ENCODE measurements at regions not wholly inside any gene's neighbourhood (a gene's known extent, or its start where the extent isn't known, plus 50 kb on each side); places are given as distances from the start of the nearest gene placed in this dataset.

DNA sequence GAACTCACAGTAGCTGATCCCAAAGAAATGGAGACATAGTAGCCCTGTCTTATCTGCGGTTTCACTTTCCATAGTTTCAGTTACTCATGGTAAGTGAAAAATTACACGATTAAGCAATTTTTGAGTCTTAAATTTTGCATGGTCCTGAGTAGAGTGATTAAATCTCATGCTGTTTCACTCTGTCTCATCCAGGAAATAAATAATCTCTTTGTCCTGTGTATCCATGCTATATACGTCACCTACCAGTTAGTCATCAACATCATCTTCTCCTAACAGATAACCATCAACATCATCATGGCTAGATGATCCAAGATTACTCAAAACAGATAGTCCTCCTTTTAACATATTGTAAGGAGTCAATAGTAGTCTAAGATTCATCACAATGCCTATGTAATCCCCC, 1589.3 kb downstream of the BRINP3 start:
- no peak for DNase-seq (ENCODE audit: low spot score)

DNA sequence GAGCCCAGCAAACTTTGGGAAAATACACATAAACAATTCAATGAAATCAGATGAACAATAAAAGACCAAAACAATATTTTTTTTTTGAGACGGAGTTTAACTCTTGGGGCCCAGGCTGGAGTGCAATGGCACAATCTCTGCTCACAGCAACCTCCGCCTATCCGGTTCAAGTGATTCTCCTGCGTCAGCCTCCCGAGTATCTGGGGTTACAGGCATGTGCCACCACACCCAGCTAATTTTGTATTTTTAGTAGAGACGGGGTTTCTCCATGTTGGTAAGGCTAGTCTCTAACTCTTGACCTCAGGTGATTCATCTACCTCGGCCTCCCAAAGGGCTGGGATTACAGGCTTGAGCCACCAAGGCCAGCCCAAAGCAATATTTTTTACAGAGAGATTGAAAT, 1588.5 kb downstream of the BRINP3 start:
- no peak for DNase-seq (ENCODE audit: low spot score)

DNA sequence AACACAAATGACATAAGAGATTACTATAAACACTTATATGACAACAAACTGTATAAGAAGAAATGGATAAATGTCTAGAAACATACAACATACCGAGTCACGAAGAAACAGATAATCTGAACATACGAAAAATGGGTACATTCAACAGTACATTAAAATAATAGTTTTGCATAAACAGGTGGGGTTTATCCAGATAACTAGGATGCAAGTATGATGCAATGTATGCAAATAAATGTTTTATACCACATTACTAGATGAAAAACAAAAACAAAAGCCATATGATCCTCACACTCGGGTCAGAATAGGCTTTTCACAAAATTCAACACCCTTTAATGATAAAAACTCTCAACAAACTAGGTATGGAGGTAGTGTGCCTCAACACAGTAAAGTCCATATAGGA, 1585.7 kb downstream of the BRINP3 start:
- no peak for DNase-seq (ENCODE audit: low spot score)

DNA sequence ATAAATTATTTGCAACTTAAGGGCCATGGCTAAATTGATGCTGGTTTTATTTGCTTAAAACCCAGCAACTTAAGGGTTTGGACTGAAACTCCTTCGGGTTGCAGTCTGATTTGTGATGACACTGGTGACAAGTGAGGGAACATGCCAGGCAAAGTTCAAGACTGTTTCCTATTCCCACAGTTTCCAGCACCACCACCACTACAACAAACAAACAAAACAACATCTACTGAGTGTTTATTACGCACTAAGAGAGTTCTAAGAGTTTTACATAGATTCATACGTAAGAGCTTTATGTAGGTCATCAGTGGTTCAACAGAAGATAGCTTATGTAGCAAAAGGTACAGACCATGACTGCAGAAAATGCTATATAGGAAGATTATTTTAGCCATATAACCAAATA, 1582.1 kb downstream of the BRINP3 start:
- no peak for DNase-seq (ENCODE audit: low spot score)

DNA sequence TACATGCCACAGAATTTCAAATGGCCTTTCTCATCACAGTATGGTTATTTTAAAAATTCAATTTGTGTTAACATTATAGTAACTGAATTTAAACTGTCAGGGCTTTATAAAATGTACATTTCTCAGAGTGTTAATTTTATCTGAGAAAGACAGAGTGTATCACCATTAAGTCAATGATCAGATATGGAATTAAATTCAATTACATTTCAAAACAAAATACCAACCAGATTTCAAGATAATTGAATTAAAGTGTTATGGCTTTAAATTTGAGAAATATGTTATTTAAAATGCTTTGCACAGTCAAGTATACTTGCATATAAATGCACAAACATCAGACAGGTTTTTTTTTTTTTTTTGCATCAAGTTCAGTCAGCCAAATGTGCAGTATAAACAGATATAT, 1574.4 kb downstream of the BRINP3 start:
- DNase-seq (ENCODE audit: low spot score) = no peak

DNA sequence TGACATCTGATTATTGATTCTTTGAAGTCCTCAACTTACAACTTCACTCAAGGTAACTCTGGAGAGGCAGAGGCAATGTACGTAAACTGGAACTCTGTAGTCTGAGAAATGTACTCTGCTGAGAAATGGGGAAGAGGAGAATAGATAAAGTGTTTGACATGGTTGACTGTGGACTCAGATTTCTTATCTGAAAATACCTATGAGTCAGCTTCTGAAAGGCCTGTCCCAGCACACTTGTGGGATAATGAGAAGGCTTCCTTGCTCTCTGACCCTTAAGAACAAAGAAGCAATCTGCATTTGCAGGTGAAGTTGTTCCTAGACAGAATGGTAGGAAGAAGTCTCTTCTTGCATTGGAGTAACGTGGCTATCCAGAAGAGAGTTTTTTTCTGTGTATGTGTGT, 1573.5 kb downstream of the BRINP3 start:
- no peak for DNase-seq (ENCODE audit: low spot score)

DNA sequence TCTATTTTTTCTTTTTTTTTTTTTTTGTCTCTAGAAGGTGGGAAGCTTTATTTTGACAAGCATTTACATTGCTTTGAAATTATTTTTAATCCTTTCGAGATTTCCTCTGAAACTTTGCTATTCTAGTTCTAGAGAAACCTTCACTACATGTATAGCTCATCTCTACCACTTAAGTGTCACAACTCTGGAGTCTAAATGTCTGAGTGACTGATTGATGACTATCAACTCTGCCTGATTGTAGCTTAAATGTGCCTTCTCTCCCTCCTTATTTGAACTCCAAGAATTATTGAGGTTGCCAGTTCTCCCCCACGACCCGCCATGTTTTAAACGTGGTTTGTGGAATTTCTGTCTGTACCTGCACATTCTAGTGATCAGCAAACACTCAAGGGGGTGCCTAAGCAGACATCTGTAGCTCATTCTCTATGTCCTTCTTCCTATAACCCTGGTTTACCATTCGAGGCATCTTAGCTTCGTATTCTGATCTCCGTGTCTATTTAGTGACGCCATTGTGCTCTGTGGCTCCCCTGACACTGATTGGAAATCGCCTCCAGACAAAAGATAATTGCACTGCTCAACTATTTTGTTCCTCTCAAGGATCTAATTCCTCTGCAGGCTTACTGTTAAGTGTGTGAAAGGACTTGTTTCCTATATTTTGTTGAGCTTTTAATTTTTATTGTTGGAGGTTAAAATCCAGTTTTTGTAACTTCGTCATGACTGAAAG, 1570.6 kb downstream of the BRINP3 start:
- no peak for DNase-seq (ENCODE audit: low spot score)

DNA sequence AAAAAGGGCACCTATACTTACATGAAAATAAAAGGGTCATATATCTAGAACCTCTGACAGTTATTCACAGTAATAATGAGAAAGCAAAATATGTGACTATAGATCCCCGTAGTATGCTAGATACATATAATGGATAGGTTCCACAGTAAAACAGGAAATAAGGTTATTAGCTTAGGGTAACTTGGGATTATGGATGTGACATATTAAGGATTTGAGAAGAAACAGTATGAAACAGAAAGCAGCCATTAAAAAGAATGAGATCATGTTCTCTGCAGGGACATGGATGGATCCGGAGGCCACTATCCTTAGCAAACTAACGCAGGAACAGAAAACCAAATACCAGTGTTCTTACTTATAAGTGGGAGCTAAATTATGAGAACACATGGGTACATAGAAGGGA, 1547.3 kb downstream of the BRINP3 start:
- no peak for DNase-seq (ENCODE audit: low spot score)

DNA sequence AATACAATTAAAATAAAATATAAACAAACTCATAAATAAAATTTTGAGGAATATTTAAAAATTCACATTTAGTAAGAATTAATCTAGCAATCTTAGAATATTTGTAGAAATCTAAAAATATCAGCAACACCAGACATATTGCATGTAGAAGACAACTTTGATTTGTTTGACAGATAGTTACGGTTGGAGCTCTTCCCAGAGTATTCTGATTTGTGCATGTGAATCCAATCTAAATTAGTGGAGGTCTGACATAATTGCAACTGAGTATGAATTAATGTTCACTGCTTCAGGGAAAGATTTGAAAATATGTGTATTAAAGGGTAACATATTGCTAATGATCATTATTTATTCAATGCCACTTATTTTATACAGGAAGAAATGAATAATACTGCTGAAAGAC, 1546.2 kb downstream of the BRINP3 start:
- no peak for DNase-seq (ENCODE audit: low spot score)

DNA sequence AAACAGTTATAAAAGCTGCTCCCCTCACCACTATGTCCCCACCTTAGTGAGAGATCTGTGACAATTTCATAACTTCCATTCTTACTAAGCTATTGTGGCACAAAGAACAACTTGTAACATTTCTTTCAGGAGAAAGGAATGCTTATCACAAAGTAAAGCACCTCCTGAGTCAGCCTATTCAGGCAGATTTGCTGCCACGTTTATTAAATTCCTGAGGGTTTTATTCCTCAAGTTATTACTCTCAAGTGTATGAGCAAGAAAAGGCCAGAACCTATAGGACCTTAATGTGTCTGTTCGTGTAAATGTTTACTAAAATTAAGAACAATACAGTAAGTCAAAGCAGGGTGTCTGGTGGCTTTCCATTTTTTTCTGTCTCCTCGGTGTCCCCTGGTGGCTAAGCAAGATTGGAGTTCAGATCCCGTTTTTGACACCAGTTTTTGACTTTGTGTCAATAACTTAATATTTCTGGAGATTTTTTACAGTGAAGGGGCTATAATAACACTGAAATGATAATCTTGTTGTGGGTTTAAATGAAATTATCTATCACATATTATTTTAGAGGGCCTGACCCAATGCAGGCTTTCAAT, 1539.6 kb downstream of the BRINP3 start:
- DNase-seq (ENCODE audit: low spot score) = no peak

DNA sequence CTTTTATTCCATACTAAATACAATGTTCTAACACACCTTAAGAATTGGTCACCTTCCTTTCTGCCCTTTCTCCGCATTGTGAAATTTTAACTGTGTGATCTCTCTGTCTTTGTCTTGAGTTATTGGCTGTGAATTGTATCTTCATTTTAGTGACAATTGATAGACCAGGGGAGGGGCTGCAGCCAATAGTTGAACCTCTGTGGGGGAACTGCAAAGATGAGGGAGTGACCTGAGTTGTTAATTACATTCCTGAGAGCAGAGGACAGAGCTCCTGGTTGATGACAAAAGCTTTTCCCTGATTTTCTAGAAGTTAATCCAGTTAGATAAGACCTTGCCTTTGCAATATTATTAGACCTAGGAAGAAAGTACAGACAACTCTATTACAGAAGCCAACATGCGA, 1535.7 kb downstream of the BRINP3 start:
- no peak for DNase-seq (ENCODE audit: low spot score)

DNA sequence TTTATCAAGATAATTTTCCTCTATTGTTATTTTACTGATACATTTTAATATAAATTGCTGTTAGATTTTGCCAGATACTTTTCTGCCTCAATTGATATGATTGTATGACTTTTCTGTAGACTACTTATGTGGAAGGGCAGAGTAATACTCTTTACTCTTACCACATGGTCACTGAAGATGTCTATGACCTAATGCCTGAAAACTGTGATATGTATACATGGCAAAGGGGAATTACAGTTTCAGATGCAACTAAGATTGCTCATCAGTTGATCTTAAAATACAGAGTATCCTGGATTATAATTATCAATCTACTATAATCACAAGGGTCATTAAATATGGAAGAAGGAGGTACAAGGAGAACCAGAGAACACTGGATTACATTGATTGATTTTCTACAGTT, 1528.0 kb downstream of the BRINP3 start:
- DNase-seq (ENCODE audit: low spot score) = no peak

DNA sequence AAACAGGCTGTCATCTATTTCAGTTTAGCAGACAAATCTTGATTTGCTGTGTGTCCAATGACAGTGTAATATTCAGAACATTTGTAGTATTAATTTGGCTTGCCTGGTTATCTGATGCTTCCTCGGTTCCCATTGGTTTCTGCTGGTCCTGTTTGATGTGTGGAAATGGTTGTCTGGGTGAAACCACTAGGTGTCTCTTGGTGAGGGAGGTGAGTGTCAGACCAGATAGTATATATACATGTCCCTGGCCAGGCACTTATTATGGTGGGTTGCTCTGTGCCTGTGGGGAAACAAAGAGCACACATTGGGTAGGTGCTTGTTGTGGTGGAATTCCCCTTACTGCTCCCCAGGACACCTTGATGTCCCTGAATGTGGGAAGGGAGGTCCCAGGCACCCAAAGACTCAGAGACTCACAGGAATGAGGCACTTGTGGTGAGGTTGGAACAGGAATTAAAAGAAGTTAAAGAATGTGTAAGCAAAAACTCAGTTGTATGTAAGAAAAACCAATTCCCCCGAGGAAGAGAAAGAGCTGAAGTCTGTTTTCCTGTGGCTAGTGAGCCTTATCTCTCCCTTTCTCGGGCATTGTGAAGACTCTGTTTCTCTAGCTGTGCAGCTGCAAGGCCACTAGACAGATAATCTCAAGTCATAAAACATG, 1519.1 kb downstream of the BRINP3 start:
- no peak for DNase-seq (ENCODE audit: low spot score)

DNA sequence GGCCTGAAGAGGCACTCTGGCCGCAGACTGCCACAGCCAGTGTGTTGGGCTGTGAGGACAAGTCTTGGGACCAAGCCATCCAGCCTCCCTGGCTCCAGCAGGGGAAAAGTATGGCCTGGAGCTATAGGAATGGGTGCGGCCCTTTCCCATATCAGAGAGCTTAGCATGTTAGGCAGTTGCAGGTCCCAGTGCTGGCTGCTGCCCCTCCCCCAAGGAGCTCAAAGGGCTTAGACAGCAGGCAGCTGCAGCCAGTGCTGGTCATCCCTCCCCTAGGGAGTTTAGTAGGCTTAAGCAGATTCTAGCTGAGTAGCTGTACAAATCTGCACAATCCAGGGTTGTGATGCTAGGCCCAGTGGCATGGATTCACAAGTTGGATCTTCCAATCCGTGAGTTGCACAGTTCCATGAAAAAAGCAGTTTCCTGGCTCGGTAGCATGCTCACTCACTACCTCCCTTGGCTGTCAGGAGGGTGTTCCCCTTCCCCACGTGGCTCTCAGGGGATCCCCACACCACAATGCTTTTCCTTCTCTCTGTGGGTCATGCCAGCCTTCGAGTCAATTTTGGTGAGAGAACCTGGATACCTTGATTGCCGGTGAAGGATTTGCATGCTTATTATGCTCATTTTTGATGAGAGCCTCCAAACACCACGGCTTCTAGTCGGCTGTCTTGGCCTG, 1490.8 kb downstream of the BRINP3 start:
- no peak for DNase-seq (ENCODE audit: low spot score)

DNA sequence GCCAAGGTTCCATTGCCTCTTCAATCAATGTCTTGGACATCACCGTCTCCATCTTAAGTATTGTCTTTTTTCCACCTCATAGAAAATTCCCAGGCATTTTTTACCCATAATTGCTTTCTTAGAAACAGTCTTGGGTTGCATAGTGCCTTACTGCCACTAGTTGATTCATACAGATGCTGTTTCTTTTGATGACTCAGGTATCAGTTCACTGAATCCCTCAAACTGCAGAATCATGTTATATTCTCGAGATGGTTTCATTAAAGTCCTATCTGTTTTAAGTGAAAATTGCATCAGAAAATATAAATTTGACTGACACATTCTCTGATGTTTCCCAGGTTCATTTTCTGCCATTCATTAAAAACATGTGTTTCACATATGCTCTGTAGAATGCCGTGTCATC, 1489.1 kb downstream of the BRINP3 start:
- no peak for DNase-seq (ENCODE audit: low spot score)

DNA sequence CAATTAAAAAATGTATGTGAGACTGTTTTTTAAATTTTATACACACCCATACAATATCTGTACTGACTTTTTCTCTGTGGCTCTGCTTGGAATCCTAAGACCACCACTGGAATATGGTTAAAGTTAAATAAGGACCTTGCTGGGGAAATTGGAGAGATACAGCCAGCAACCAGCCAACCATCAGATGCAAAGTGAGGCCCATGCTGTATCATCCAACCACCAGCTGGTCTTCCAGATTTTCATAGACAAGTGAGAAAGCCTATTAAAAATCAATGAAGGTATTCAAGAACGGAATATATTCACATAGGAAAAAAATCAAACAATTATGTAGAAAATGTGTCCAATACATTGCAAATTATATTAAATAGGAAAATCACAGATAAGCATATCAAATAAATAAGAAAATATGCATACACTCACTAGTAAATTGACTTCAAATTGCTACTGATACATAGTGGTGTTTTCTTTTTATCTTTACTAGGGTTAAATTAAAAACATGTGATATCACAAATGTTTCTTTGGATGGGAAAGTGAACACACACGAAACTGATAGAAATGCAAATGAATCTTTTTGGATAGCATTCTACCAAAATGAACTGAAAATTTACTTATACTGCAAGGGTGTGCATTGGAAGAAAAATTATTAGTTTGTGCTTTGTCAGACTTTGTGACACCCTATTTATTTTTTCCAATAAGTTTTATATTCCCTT, 1486.3 kb downstream of the BRINP3 start:
- no peak for DNase-seq (ENCODE audit: low spot score)

DNA sequence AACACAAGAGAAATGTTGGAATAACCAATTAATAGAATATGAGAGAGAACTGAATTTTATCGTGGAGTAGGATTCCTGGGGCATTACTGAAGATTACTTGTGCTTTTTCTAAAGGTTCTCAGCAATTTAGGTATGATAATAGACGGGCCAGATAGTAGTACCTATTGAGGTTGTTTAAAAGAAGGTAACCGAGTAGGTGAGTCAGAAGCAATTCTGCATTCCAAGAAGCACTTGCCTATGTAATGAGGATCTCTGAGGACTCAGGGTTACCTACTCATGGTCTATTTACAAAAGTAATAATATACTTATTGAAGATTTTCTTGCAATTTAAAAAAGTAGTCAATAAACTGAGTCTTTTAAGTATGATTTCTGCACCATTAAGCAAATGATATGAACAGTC, 1469.8 kb downstream of the BRINP3 start:
- no peak for DNase-seq (ENCODE audit: low spot score)

DNA sequence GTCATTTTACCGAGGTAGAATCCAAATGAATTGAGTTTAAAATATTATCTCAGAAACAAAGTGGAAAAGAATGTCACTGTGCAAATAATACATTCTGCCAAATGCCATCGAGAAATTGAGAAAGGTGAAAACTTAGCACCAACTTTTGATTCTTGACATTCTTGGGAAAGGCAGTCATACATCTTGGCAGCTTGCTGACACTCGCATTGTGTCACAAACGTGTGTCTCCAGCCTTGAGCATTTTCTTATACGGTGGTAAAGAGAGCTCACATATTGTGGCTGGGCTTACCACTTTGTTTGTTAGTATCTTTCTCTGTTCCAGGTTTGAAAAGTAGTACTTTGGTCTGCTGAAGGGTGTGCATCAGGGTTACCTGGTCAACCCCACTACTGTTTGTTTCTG, 1456.1 kb downstream of the BRINP3 start:
- DNase-seq (ENCODE audit: low spot score) = no peak

DNA sequence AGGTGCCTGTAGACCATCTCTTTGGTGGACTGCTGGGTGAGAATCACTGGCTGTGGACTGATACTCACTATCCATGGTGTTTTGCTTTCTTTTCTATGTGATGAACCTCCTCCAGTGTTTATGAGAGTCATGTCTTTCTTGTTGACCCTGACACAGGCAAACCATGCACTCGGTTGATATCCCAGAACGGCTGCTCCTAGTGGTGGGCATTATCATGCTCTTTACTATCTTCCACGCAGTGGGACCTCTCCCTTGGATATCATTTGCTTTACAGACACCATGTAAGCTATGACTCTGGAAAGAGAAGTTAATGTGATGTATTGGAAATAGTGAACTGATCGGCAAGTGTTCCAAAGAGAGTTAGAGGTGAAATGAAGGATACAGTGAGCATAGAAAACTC, 1455.6 kb downstream of the BRINP3 start:
- no peak for DNase-seq (ENCODE audit: low spot score)

DNA sequence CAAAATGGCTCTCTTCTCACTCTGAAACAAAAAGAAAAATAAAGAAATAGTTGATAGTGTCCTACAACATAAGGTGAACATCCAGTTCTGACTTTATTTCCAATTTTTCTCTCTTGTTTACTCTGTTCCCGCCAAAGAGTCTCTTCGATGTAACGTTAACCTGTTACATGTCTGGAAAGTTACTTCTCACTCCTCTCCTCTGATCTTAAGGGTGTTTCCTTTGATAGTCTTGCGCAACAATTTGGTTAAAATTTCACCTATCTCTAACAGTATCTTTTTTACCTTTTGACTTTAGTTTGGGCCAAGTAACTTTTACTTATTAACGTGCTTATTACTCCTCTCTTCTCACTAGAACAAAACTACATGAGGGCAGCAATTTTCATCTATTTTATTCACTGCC, 1450.2 kb downstream of the BRINP3 start:
- no peak for DNase-seq (ENCODE audit: low spot score)

DNA sequence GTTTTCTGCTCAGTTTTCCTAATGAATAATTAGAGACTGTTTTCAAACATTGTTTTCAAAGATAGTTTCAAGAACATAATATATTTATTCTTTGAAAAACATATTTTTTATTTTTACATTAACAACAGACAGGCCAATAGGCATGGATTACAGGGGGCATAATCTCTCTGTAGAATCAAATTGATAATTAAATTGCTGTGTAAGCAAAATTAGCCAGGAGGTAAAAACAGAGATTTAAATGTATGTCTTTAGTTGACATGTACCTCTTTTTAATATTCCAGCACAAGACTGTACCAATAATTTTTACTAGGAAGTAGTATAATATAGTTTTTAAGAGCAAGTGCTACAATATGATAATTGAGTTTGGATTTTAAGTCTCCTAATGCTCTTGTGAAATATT, 1444.5 kb downstream of the BRINP3 start:
- no peak for DNase-seq (ENCODE audit: low spot score)

DNA sequence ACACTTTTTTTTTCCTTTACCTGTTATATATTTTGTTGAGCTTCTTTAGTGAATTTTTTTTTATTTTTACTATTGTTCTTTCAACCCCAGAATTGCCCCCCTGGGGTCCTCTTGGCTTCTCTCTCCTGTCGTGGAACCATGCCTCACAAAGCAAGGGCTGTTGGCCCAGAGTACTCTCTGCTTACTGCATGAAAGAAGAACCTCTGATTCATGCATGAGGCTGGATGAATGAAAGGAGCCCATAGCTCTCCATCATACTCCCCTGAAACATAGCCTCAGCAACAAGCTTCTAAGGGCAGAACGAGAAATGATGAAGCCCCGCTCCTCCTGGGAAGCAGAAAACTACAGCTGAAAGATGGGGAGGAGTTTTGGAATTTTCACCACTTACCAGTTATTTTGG, 1441.0 kb downstream of the BRINP3 start:
- DNase-seq (ENCODE audit: low spot score) = no peak

DNA sequence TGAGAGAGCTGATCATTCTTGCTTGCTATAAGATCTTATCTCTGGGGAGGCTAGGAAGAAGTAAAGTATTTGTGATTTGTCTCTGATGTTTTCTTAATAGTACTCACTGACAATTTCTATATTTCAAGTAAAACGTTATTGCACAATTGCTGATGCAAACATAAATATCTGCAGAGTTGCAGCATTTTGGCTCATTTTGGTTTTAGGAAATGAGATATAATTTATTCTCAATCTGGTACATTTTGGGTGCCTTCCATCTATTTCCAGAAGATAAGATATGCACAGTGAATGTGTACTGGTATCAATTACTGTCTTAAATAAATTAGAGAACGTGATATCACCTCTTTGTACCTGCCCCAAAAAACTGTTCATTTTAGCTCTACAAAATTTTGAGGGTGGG, 1431.5 kb downstream of the BRINP3 start:
- no peak for DNase-seq (ENCODE audit: low spot score)

Measured in CD4-positive, alpha-beta T cell treated with Interleukin-6 at 100 ng/mL for 8 hours (primary cell).